HCT116 (cell line): ENCODE measurements at regions not wholly inside any gene's neighbourhood (a gene's known extent, or its start where the extent isn't known, plus 50 kb on each side); places are given as distances from the start of the nearest gene placed in this dataset.

ENCODE experiments used
- ELF1 ChIP-seq: IDR thresholded peaks from 2 replicates; pipeline ENCODE4 v1.6.1; 2012; ENCODE audit warnings: low read depth, borderline replicate concordance
- TF ChIP-seq, protein P1 (sequence below), 3 experiments: fragments of 200-600 bp in 1 of 3; sonication (generic) in 1 of 3; IDR thresholded peaks in 2 of 3; conservative IDR thresholded peaks in 1 of 3; 2 replicates each; pipeline ENCODE4 v1.5.1; 2012 to 2017; ENCODE audit warnings: low read depth in 2 of 3, low read length in 2 of 3, antibody characterized with exemption in 1 of 3, borderline replicate concordance in 1 of 3, control low read depth in 1 of 3, mild to moderate bottlenecking in 1 of 3, mixed read lengths in 1 of 3, mixed run types in 1 of 3, moderate library complexity in 1 of 3; ENCODE audit not compliant: insufficient read depth in 1 of 3

DNA sequence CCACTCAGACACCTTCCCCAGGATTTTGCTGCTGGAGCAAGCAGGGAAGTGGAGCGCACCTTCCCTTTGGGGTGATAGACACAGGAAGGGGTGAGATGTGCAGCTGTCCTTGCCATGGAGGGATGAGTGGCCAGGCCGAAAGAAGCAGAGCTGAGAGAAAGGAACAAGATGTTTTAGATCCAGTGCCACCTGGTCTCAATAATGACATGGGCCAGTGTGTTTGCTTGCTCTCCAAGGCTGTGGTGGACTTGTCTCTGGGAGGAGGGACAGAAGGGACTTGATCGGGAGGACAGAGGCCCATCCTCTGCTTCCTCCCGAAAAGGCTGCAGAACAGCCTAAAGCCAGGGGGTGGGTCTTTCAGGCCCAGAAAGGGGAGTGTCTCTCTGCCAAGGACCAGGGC is 61.7 kb upstream of the CCDC167 start:
- TF ChIP-seq ELF1, result no peak
- TF ChIP-seq, protein P1, sequence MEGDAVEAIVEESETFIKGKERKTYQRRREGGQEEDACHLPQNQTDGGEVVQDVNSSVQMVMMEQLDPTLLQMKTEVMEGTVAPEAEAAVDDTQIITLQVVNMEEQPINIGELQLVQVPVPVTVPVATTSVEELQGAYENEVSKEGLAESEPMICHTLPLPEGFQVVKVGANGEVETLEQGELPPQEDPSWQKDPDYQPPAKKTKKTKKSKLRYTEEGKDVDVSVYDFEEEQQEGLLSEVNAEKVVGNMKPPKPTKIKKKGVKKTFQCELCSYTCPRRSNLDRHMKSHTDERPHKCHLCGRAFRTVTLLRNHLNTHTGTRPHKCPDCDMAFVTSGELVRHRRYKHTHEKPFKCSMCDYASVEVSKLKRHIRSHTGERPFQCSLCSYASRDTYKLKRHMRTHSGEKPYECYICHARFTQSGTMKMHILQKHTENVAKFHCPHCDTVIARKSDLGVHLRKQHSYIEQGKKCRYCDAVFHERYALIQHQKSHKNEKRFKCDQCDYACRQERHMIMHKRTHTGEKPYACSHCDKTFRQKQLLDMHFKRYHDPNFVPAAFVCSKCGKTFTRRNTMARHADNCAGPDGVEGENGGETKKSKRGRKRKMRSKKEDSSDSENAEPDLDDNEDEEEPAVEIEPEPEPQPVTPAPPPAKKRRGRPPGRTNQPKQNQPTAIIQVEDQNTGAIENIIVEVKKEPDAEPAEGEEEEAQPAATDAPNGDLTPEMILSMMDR (IDR thresholded peaks at IDR 0.05 in 2 of 3, conservative IDR thresholded peaks at IDR 0.05 in 1 of 3; ENCODE audit: borderline replicate concordance in 1 of 3, insufficient read depth in 1 of 3, low read depth in 2 of 3, low read length in 2 of 3), result no peak
